ENCODE measurements at regions not wholly inside any gene's neighbourhood (a gene's known extent, or its start where the extent isn't known, plus 50 kb on each side); places are given as distances from the start of the nearest gene placed in this dataset.

DNA sequence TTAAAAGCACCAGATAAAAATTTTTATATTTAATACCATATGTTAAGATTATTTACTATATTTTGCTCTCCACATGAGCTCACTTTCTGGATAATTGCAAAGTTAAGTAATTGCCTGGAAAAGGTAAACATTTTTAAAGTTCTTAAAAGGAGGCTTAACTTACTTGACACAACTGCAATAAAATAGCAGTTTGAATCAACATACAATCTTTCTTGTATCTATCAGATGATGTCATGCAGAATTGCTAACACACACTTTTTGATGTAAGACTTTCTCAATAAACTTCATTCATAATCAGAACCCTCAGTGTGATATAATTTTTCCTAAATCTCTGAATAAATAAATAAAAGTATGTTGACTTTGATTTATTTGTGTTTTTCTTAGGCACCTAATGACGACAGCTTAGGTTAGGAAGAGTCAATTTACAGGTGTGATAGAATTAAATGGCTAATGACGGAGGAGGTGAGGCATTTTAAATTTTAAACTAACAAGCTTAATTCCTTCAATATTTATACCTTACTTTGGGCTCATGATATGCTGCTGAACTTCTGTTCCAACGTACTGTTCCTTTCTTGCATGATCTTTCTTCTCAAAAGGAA, 99.5 kb downstream of the LYPLAL1 start:
- Histone ChIP-seq H2BK120ac (replicated peaks; ENCODE audit: low read depth, low read length) (no peak overlapping the region), H2AFZ (ENCODE audit: low read length) (no peak overlapping the region), H3K4me2 (ENCODE audit: insufficient read depth in 1 of 2, low read depth in 2 of 2, low read length in 2 of 2) (no peak overlapping the region), H3K23ac (ENCODE audit: insufficient read length) (no peak overlapping the region), H4K8ac (ENCODE audit: extremely low read depth, insufficient read depth, low read length) (no peak overlapping the region), H2BK20ac (ENCODE audit: low read length) (no peak overlapping the region), H3K79me2 (ENCODE audit: control insufficient read depth in 1 of 2, insufficient read depth in 2 of 2, low read length in 2 of 2) (no peaks in the 10 kb centered on the region), H3K9ac (replicated peaks in 1 of 4; ENCODE audit: extremely low read depth in 1 of 4, low read depth in 3 of 4, low read length in 3 of 4) (no peak overlapping the region), H3K4me3 (ENCODE audit: extremely low read depth in 1 of 4, insufficient read depth in 2 of 4, low read depth in 3 of 4, low read length in 4 of 4) (no peak overlapping the region), H3K4me1 (replicated peaks in 1 of 4; ENCODE audit: control insufficient read depth in 3 of 4, insufficient read depth in 4 of 4, low read length in 3 of 4) (no peaks in the 10 kb centered on the region), H3K4ac (replicated peaks; ENCODE audit: insufficient read length, low read depth, low read length) (no peak overlapping the region), H3K56ac (replicated peaks; ENCODE audit: insufficient read length, low read depth, low read length) (no peak overlapping the region), H3K36me3 (ENCODE audit: control insufficient read depth in 2 of 4, insufficient read depth in 4 of 4, low read length in 3 of 4) (no peaks in the 10 kb centered on the region), H3K27ac (ENCODE audit: low read depth, low read length) (no peak overlapping the region), H3K27me3 (replicated peaks in 1 of 4; ENCODE audit: control insufficient read depth in 3 of 4, extremely low read depth in 1 of 4, insufficient read depth in 3 of 4, low read length in 3 of 4) (no peaks in the 10 kb centered on the region), H3K9me3 (ENCODE audit: insufficient read depth in 2 of 2, low read depth in 1 of 2, low read length in 1 of 2) (no peaks in the 10 kb centered on the region), H2AK5ac (ENCODE audit: low read depth, low read length) (no peak overlapping the region), H3K79me1 (ENCODE audit: low read depth, low read length) (no peaks in the 10 kb centered on the region), H3K23me2 (ENCODE audit: low read depth, low read length) (no peaks in the 10 kb centered on the region), H4K91ac (replicated peaks; ENCODE audit: insufficient read length, low read length) (no peak overlapping the region), H3K14ac (ENCODE audit: insufficient read length) (no peak overlapping the region), H2BK5ac (ENCODE audit: low read depth, low read length) (no peak overlapping the region), H4K20me1 (replicated peaks in 1 of 2; ENCODE audit: control insufficient read depth in 1 of 2, insufficient read depth in 2 of 2, low read length in 2 of 2) (no peaks in the 10 kb centered on the region), H2BK15ac (ENCODE audit: low read length) (no peak overlapping the region), H3K18ac (ENCODE audit: extremely low read depth, low read length) (no peak overlapping the region), H4K5ac (ENCODE audit: insufficient read length, low read depth, low read length) (no peak overlapping the region), H2BK12ac (ENCODE audit: low read depth, low read length) (no peak overlapping the region)
- no peak for FAIRE-seq
- TF ChIP-seq, protein P1, sequence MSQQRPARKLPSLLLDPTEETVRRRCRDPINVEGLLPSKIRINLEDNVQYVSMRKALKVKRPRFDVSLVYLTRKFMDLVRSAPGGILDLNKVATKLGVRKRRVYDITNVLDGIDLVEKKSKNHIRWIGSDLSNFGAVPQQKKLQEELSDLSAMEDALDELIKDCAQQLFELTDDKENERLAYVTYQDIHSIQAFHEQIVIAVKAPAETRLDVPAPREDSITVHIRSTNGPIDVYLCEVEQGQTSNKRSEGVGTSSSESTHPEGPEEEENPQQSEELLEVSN (IDR thresholded peaks at IDR 0.05): no peak
- TF ChIP-seq KDM4A (IDR thresholded peaks at IDR 0.05; ENCODE audit: low read depth, low read length, severe bottlenecking) (no peak), JUN (IDR thresholded peaks at IDR 0.05; ENCODE audit: low read depth, low read length) (no peak), GABPA (IDR thresholded peaks at IDR 0.05; ENCODE audit: borderline replicate concordance, insufficient read depth, low read length) (no peak), SIX5 (IDR thresholded peaks at IDR 0.05; ENCODE audit: low read depth, low read length) (no peak), ZNF274 (IDR thresholded peaks at IDR 0.05; ENCODE audit: borderline replicate concordance, extremely low read depth, low read length) (no peak), CBX8 (IDR thresholded peaks at IDR 0.05; ENCODE audit: borderline replicate concordance, low read depth, low read length) (no peak), POLR2A (IDR thresholded peaks at IDR 0.05; ENCODE audit: control extremely low read depth in 1 of 2, low read depth in 2 of 2, low read length in 2 of 2) (no peak), NRF1 (IDR thresholded peaks at IDR 0.05; ENCODE audit: low read depth, low read length) (no peak)
- TF ChIP-seq, protein P2, sequence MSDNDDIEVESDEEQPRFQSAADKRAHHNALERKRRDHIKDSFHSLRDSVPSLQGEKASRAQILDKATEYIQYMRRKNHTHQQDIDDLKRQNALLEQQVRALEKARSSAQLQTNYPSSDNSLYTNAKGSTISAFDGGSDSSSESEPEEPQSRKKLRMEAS (IDR thresholded peaks at IDR 0.05): no peak
- 90% methylated on average over 3 of the region's 3 CpGs; no CpG with 5 or more reads in 1 of the 2 experiments for WGBS, 2 experiments (ENCODE audit: extremely low coverage in 1 of 2, insufficient coverage in 1 of 2, insufficient read length in 1 of 2, insufficient replicate concordance in 2 of 2, low coverage in 1 of 2, low lambda C conversion rate in 2 of 2, missing lambda C conversion rate in 1 of 2)
- CTCF ChIA-PET (ENCODE audit: partially characterized antibody): no interaction called here
- no peak for DNase-seq (ENCODE audit: low read depth in 1 of 2, low spot score in 2 of 2)
- POLR2A ChIA-PET (ENCODE audit: partially characterized antibody): no interaction called here
